ENCODE measurements at regions not wholly inside any gene's neighbourhood (a gene's known extent, or its start where the extent isn't known, plus 50 kb on each side); places are given as distances from the start of the nearest gene placed in this dataset.

DNA sequence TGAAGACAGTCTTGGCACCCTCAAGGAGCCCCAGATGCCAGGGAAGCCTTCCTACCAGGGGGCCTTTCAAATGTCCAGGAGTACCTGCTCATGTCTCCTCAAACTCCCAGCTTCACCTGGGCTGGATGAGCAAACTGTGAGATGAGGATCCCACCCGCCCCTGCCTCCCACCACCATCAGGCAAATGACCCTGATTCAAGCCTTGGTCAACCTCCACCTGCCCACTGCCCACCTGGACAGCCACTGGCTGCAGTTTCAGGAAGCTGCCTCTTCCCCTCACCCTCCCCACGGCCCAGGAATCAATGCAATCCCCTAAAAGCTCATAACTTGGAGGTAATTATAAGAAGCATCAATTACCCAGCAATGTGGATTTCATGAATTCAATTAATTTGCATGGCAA is 122.7 kb downstream of the BUD13 start:
- Mint-ChIP-seq H3K4me1 (no peaks in the 10 kb centered on the region), H3K27me3 (ENCODE audit: low read depth) (no peaks in the 10 kb centered on the region), H3K36me3 (ENCODE audit: low read depth) (no peaks in the 10 kb centered on the region), H3K9me3 (peaks cover 4% of the 10 kb centered on the region), H3K27ac (ENCODE audit: unreplicated experiment) (no peak overlapping the region), H3K4me3 (no peak overlapping the region)
- no peak for DNase-seq (ENCODE audit: low read depth, low spot score)
- TF ChIP-seq, protein P1, sequence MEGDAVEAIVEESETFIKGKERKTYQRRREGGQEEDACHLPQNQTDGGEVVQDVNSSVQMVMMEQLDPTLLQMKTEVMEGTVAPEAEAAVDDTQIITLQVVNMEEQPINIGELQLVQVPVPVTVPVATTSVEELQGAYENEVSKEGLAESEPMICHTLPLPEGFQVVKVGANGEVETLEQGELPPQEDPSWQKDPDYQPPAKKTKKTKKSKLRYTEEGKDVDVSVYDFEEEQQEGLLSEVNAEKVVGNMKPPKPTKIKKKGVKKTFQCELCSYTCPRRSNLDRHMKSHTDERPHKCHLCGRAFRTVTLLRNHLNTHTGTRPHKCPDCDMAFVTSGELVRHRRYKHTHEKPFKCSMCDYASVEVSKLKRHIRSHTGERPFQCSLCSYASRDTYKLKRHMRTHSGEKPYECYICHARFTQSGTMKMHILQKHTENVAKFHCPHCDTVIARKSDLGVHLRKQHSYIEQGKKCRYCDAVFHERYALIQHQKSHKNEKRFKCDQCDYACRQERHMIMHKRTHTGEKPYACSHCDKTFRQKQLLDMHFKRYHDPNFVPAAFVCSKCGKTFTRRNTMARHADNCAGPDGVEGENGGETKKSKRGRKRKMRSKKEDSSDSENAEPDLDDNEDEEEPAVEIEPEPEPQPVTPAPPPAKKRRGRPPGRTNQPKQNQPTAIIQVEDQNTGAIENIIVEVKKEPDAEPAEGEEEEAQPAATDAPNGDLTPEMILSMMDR (conservative IDR thresholded peaks at IDR 0.05) = no peak

DNA sequence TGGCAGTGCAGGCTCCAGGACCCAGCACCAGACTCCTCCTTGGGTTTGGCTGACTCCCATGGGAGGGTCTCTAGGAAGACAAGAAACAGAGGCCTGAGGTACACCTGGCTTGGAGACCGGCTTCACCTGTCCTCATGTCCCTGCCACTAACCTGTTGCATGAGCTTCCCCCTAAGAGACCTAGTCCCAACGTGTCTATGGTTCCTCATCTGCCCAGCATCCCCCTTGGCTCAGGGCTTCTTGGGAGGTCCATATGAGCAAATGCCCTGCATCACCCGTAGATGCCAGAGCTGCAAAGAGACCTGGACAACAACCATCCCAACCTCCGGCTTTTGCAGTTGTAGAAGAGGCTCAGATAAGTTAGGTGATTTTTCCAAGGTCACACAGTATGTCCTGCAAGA is 123.5 kb downstream of the BUD13 start:
- H3K36me3 Mint-ChIP-seq (ENCODE audit: low read depth) = no peaks in the 10 kb centered on the region
- no peaks in the 10 kb centered on the region for H3K9me3 Mint-ChIP-seq
- no peak for DNase-seq (ENCODE audit: low read depth, low spot score)
- H3K27me3 Mint-ChIP-seq (ENCODE audit: low read depth) = no peaks in the 10 kb centered on the region
- no peak overlapping the region for H3K4me3 Mint-ChIP-seq
- peaks cover 5% of the 10 kb centered on the region for H3K4me1 Mint-ChIP-seq
- TF ChIP-seq, protein P1 (conservative IDR thresholded peaks at IDR 0.05) = no peak
- H3K27ac Mint-ChIP-seq (ENCODE audit: unreplicated experiment) = no peak overlapping the region

DNA sequence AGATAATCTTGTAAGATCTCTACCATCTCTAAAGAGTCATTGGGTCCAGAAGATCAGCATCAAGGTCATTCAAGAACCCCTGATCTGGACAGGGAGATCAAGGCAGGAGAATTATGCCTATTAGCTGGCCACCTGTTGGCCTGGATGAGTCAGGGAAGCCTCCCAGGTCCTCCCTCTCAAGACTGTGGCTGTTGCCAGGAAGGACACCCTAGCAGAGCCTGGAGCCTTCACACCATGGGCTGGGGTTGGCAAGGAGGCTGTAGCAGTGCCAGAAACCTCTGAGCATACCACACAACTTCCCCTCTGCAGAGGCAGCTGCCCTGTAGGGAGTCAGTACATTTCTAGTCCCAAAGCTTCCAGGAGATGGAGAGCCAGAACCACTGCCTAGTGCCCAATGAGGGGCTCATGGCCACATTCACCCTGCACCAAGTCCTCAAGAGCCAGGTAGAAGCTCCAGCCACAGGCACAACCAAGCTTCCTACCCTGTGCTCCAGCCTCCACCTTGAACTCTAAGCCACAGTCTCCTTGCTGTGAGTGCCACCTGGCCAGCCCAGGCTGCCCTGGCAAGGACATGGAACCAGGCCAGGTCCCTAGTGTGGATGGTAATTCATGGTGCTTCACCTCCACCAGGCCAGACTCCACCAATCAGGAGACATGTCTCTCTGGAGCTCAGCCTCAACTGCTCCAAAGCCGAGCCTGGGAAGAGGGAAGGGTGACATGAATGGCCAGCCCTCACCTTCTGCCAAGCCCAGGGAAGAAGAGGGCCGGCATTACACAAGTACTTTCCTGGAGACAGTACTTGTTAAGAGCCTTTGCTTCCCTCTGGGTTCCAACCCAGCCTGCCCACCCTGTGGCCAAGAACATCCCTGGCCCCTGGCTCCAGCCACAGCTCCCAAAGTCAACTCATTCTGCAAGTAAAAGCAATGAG is 124.3 kb downstream of the BUD13 start:
- peaks cover 10% of the 10 kb centered on the region for H3K4me1 Mint-ChIP-seq
- no peak overlapping the region for H3K4me3 Mint-ChIP-seq
- no peaks in the 10 kb centered on the region for H3K9me3 Mint-ChIP-seq
- no peak for DNase-seq (ENCODE audit: low read depth, low spot score)
- TF ChIP-seq, protein P1 (conservative IDR thresholded peaks at IDR 0.05) = no peak
- H3K27ac Mint-ChIP-seq (ENCODE audit: unreplicated experiment) = no peak overlapping the region
- no peaks in the 10 kb centered on the region for H3K36me3 Mint-ChIP-seq (ENCODE audit: low read depth)
- peaks cover 4% of the 10 kb centered on the region for H3K27me3 Mint-ChIP-seq (ENCODE audit: low read depth)

DNA sequence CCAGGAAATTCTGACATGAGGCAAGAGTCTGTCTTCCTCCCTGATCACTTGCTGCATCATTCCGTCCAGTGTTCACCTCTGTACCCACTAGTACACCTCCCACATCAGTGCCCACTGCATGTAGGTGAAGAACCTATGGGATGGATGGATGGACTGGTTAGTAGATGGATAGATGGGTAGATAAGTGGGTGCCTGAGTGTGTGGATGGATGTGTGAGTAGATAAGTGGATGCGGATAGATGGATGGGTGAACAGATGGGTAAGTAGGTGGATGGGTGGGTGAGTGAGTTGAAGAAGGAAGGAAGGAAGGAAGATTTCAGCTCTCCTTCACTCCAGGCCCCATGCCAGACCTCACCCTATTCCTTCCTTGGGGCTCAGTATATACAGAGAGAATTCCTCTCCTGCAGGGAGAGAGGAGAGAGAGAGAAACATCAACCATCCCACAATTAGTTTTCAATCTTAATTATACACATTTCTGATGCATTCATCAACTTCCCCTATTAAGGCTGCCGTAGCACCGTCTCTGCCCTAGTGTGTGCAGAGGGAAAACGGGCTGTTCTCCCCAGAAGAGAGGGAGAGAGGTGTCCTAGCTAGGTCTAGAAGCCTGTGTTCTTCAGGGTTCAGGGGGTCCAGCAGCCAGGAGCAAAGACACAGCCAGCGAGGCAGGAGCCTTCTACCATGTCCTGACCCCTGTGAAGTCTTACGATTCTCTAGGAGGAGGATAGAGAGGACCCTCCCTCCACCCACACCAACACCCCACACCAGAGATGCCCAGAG is 125.3 kb downstream of the BUD13 start:
- H3K27ac Mint-ChIP-seq (ENCODE audit: unreplicated experiment) = no peak overlapping the region
- no peaks in the 10 kb centered on the region for H3K9me3 Mint-ChIP-seq
- no peak for DNase-seq (ENCODE audit: low read depth, low spot score)
- H3K36me3 Mint-ChIP-seq (ENCODE audit: low read depth) = no peaks in the 10 kb centered on the region
- TF ChIP-seq, protein P1 (conservative IDR thresholded peaks at IDR 0.05) = no peak
- H3K27me3 Mint-ChIP-seq (ENCODE audit: low read depth) = peaks cover 4% of the 10 kb centered on the region
- H3K4me3 Mint-ChIP-seq = no peak overlapping the region
- peaks cover 10% of the 10 kb centered on the region for H3K4me1 Mint-ChIP-seq

DNA sequence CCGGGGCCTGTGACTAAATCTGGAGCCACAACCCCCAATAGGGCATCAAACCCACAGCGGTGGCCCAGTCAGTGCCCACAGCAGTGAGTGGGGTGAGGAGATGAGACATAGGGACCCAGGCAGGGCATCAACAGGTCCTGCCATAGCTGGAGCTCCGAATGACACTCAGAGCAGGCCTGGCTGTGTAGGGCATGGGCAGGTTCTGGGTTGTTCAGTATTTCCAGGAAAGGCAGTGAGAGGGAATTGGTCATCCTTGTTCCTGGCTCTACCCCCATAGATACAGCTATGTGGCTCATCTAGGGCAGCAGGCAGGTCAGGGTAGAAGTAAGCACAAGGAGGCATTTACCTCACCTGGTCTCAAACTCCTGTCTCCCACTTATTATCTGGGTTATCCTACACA is 126.6 kb downstream of the BUD13 start:
- no peak overlapping the region for H3K4me3 Mint-ChIP-seq
- H3K27ac Mint-ChIP-seq (ENCODE audit: unreplicated experiment) = no peak overlapping the region
- H3K27me3 Mint-ChIP-seq (ENCODE audit: low read depth) = peaks cover 6% of the 10 kb centered on the region
- DNase-seq (ENCODE audit: low read depth, low spot score) = no peak
- peaks cover 10% of the 10 kb centered on the region for H3K4me1 Mint-ChIP-seq
- TF ChIP-seq, protein P1 (conservative IDR thresholded peaks at IDR 0.05) = no peak
- no peaks in the 10 kb centered on the region for H3K9me3 Mint-ChIP-seq
- H3K36me3 Mint-ChIP-seq (ENCODE audit: low read depth) = no peaks in the 10 kb centered on the region
